GM12891 (cell line): ENCODE measurements at regions not wholly inside any gene's neighbourhood (a gene's known extent, or its start where the extent isn't known, plus 50 kb on each side); places are given as distances from the start of the nearest gene placed in this dataset.

Experiments used
- POLR2A ChIP-seq: IDR thresholded peaks from 2 replicates; pipeline ENCODE4 v1.6.1; 2011; ENCODE audit warnings: low read depth, low read length, control low read depth
- POLR2AphosphoS5 ChIP-seq: IDR thresholded peaks from 2 replicates; pipeline ENCODE4 v1.6.1; 2011; ENCODE audit warnings: low read depth, low read length, control low read depth

- TF ChIP-seq POLR2AphosphoS5 (no peak), POLR2A (no peak)
Measured at GRCh38 chr5:155959082-155959481, 367.9 kb upstream of the SGCD start.
